Hepatocyte (in vitro differentiated cells): ENCODE measurements at regions not wholly inside any gene's neighbourhood (a gene's known extent, or its start where the extent isn't known, plus 50 kb on each side); places are given as distances from the start of the nearest gene placed in this dataset.
A peak's percentile ranks its signal among the peaks of the same experiment; 100 is the strongest.

Source experiments
- DNase-seq: peaks from one replicate; pipeline ENCODE4 v3.0.0-alpha.2; 2016; ENCODE audit warnings: low spot score
- H2AFZ ChIP-seq: fragments of 200-600 bp; sonication (generic); 2 replicates; pipeline ENCODE4 v1.6.0; 2016; ENCODE audit warnings: antibody characterized with exemption, mild to moderate bottlenecking
- H3K27ac ChIP-seq: fragments of 200-600 bp; sonication (generic); 2 replicates; pipeline ENCODE4 v1.5.1; 2016; ENCODE audit warnings: mild to moderate bottlenecking
- H3K27me3 ChIP-seq: fragments of 200-600 bp; sonication (generic); 2 replicates; pipeline ENCODE4 v1.6.1; 2016
- H3K36me3 ChIP-seq: fragments of 200-600 bp; sonication (generic); replicated peaks from 2 replicates; pipeline ENCODE4 v1.5.1; 2016; ENCODE audit warnings: low read depth; ENCODE audit not compliant: insufficient read depth
- H3K4me1 ChIP-seq: fragments of 200-600 bp; sonication (generic); 2 replicates; pipeline ENCODE4 v1.5.1; 2016; ENCODE audit warnings: mild to moderate bottlenecking, moderate library complexity; ENCODE audit not compliant: insufficient read depth
- H3K4me2 ChIP-seq: fragments of 200-600 bp; sonication (generic); 2 replicates; pipeline ENCODE4 v1.6.0; 2016
- H3K4me3 ChIP-seq: fragments of 200-600 bp; sonication (generic); 2 replicates; pipeline ENCODE4 v1.5.1; 2016; ENCODE audit warnings: mild to moderate bottlenecking
- H3K79me2 ChIP-seq: fragments of 200-600 bp; sonication (generic); 2 replicates; pipeline ENCODE4 v1.6.0; 2017; ENCODE audit warnings: mild to moderate bottlenecking
- H3K9me2 ChIP-seq: fragments of 200-600 bp; sonication (generic); replicated peaks from 2 replicates; pipeline ENCODE4 v1.6.0; 2017; ENCODE audit warnings: mild to moderate bottlenecking; ENCODE audit not compliant: insufficient read depth
- H3K9me3 ChIP-seq: fragments of 200-600 bp; sonication (generic); 2 replicates; pipeline ENCODE4 v1.5.1; 2016; ENCODE audit warnings: low read depth, mild to moderate bottlenecking
- H4K20me1 ChIP-seq: fragments of 200-600 bp; sonication (generic); 2 replicates; pipeline ENCODE4 v1.6.0; 2016; ENCODE audit warnings: mild to moderate bottlenecking; ENCODE audit not compliant: insufficient read depth, poor library complexity, severe bottlenecking
- CTCF ChIP-seq: fragments of 200-600 bp; sonication (generic); IDR thresholded peaks from 2 replicates; pipeline ENCODE4 v1.5.1; 2016; ENCODE audit warnings: antibody characterized with exemption, mild to moderate bottlenecking; ENCODE audit not compliant: poor library complexity
- EZH2 ChIP-seq: fragments of 200-600 bp; sonication (generic); IDR thresholded peaks from 2 replicates; pipeline ENCODE4 v1.6.1; 2016; ENCODE audit warnings: antibody characterized with exemption, mild to moderate bottlenecking, borderline replicate concordance
- EZH2phosphoT487 ChIP-seq: fragments of 200-600 bp; sonication (generic); IDR thresholded peaks from one replicate; pipeline ENCODE4 v1.6.1; 2018; ENCODE audit warnings: antibody characterized with exemption, mild to moderate bottlenecking, low read depth, moderate library complexity; ENCODE audit not compliant: unreplicated experiment, severe bottlenecking
- WGBS: methylation state at CpG from one replicate; pipeline ENCODE4 v1.1.6; 2016; ENCODE audit warnings: low lambda C conversion rate; ENCODE audit errors: missing lambda C conversion rate; 5-methylcytosine and 5-hydroxymethylcytosine counted together

GRCh38 chr4:136320465-136320813, 1211.9 kb downstream of the PCDH18 start:
- WGBS = 100% methylated on average over 1 of the region's 1 CpG
- no peaks in the 10 kb centered on the region for H3K9me2 ChIP-seq
- no peak overlapping the region for H3K4me3 ChIP-seq
- H4K20me1 ChIP-seq = no peaks in the 10 kb centered on the region
- DNase-seq = no peak
- H3K4me1 ChIP-seq = no peaks in the 10 kb centered on the region
- H3K27ac ChIP-seq = peak overlapping the region; percentile 42
- H3K36me3 ChIP-seq = no peaks in the 10 kb centered on the region
- no peak overlapping the region for H2AFZ ChIP-seq
- no peak overlapping the region for H3K4me2 ChIP-seq
- TF ChIP-seq EZH2 (no peak), CTCF (no peak), EZH2phosphoT487 (no peak)
- no peaks in the 10 kb centered on the region for H3K79me2 ChIP-seq
- no peaks in the 10 kb centered on the region for H3K9me3 ChIP-seq
- no peaks in the 10 kb centered on the region for H3K27me3 ChIP-seq

DNA sequence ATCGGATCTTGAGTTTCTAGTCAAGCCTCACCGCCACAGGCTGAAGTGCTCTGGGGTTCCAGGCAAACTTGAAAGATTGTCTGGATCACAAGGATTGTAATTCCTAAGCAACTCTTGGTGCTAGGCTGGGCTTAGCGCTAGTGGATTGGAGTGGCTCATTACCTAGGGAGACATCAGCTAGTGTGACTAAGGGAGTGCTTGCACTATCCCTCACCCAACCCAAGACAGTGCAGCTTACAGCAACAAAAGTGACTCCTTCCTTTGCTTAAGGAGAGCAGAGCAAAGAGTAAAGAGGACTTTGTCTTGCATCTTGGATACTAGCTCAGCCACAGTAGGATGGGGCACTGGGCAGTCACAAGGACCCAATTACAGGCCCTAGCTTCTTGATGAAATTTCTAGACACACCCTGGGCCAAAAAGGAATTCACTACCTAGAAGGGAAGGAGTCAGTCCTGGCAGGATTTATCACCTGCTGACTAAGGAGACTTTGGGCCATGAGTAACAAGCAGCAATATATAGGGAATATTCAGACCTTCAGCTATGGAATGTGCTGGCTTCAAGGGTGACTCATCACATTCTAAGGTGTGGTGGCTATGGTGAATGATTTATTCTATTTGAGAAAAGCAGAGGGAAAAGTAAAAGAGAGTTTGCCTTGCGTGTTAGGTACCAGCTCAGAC, 1212.4 kb downstream of the PCDH18 start:
- H3K4me2 ChIP-seq = no peak overlapping the region

DNA sequence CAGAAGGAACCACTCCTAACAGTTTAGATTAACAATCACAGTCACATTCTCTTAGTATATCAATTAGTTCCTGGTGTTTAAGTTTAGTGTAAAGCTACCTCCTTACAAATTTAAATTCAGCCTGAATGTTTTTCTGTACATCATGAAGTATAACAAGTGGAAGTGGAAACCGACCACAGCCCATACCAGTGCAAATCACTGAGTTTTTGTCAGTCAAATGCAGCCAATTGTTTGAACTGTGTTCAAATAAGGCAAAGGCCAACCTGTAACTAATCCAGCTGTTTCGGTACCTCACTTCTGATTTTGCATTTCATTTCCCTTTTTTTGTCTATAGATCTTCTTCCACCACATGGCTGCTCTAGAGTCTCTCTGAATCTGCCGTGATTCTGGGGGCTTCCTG, 1215.3 kb downstream of the PCDH18 start:
- Histone ChIP-seq H3K79me2 (no peaks in the 10 kb centered on the region), H3K4me2 (no peak overlapping the region), H3K27me3 (no peaks in the 10 kb centered on the region), H3K9me2 (no peaks in the 10 kb centered on the region), H4K20me1 (no peaks in the 10 kb centered on the region), H2AFZ (no peak overlapping the region), H3K4me1 (no peaks in the 10 kb centered on the region), H3K9me3 (no peaks in the 10 kb centered on the region), H3K27ac (no peak overlapping the region), H3K4me3 (no peak overlapping the region), H3K36me3 (no peaks in the 10 kb centered on the region)
- TF ChIP-seq EZH2phosphoT487 (no peak), EZH2 (no peak), CTCF (no peak)
- 80% methylated on average over 3 of the region's 3 CpGs for WGBS
- no peak for DNase-seq

More for the DNA sequence above, 1212.4 kb downstream of the PCDH18 start:
- Histone ChIP-seq H3K27ac (peak overlapping the region; percentile 61), H3K4me3 (no peak overlapping the region), H3K4me1 (no peaks in the 10 kb centered on the region), H2AFZ (no peak overlapping the region), H3K27me3 (no peaks in the 10 kb centered on the region), H4K20me1 (no peaks in the 10 kb centered on the region), H3K79me2 (no peaks in the 10 kb centered on the region), H3K9me2 (no peaks in the 10 kb centered on the region), H3K9me3 (no peaks in the 10 kb centered on the region), H3K36me3 (no peaks in the 10 kb centered on the region)
- peak; percentile 65 for DNase-seq
- no peak for TF ChIP-seq CTCF
- no peak for TF ChIP-seq EZH2
- no peak for TF ChIP-seq EZH2phosphoT487
- WGBS = 91% methylated on average over 4 of the region's 4 CpGs

DNA sequence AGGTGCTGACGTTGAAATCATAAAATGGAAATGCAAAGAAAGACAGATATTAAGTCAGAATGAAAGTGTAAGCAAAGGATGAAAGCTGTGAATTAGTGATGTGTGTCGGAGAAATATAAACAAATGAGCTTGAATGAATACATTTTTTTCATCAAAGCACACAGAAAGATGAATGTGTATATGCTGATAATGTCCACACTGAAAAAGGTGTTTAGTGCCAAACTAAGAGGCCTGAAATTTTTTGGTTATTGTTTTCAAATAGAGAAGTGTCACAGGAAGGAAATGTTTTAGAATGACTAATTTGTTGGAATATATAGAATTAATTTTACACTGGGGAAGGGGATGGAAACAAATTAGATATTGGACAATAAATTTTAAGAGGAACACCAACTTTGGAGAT, 1217.6 kb downstream of the PCDH18 start:
- DNase-seq = no peak
- Histone ChIP-seq H3K4me3 (no peak overlapping the region), H3K36me3 (no peaks in the 10 kb centered on the region), H3K27me3 (no peaks in the 10 kb centered on the region), H3K9me3 (no peaks in the 10 kb centered on the region), H3K4me2 (no peak overlapping the region), H3K9me2 (no peaks in the 10 kb centered on the region), H4K20me1 (no peaks in the 10 kb centered on the region), H2AFZ (no peak overlapping the region), H3K27ac (no peak overlapping the region), H3K4me1 (no peaks in the 10 kb centered on the region), H3K79me2 (no peaks in the 10 kb centered on the region)
- no peak for TF ChIP-seq EZH2
- no peak for TF ChIP-seq CTCF
- no peak for TF ChIP-seq EZH2phosphoT487
- WGBS = 86% methylated on average over 2 of the region's 2 CpGs
